ENCODE measurements at regions not wholly inside any gene's neighbourhood (a gene's known extent, or its start where the extent isn't known, plus 50 kb on each side); places are given as distances from the start of the nearest gene placed in this dataset.

GRCh38 chr3:18739099-18739433 is 313.9 kb upstream of the SATB1 start:
- Histone ChIP-seq H2AFZ (ENCODE audit: low read depth, low read length) (no peak overlapping the region), H3K4me1 (ENCODE audit: insufficient read depth, low read length) (peaks cover 32% of the 10 kb centered on the region), H3K36me3 (ENCODE audit: insufficient read depth, low read length) (no peaks in the 10 kb centered on the region), H4K20me1 (ENCODE audit: insufficient read depth, low read length) (no peaks in the 10 kb centered on the region), H3K79me2 (ENCODE audit: insufficient read depth, low read length) (no peaks in the 10 kb centered on the region), H3K27me3 (ENCODE audit: insufficient read depth, low read length, poor library complexity) (no peaks in the 10 kb centered on the region), H3K4me2 (ENCODE audit: insufficient read depth, low read length) (no peak overlapping the region), H3K27ac (ENCODE audit: low read length) (no peak overlapping the region), H3K4me3 (ENCODE audit: low read depth in 1 of 2, low read length in 2 of 2) (no peak overlapping the region), H3K9me3 (ENCODE audit: insufficient read depth, low read length, severe bottlenecking) (no peaks in the 10 kb centered on the region), H3K9ac (ENCODE audit: low read depth, low read length) (no peak overlapping the region)
- TF ChIP-seq EZH2 (IDR thresholded peaks at IDR 0.05; ENCODE audit: borderline replicate concordance, low read depth, low read length, severe bottlenecking), result no peak
- TF ChIP-seq CTCF (IDR thresholded peaks at IDR 0.05; ENCODE audit: borderline replicate concordance, extremely low read depth, low read length, poor library complexity, severe bottlenecking), result no peak
- DNase-seq (no peak), ATAC-seq (ENCODE audit: insufficient read depth, low read depth) (no peak)

GRCh38 chr3:18738393-18739098 is 313.4 kb upstream of the SATB1 start:
- TF ChIP-seq CTCF (IDR thresholded peaks at IDR 0.05; ENCODE audit: borderline replicate concordance, extremely low read depth, low read length, poor library complexity, severe bottlenecking), result no peak
- TF ChIP-seq EZH2 (IDR thresholded peaks at IDR 0.05; ENCODE audit: borderline replicate concordance, low read depth, low read length, severe bottlenecking), result no peak
- H3K4me1 ChIP-seq (ENCODE audit: insufficient read depth, low read length), result peaks cover 32% of the 10 kb centered on the region
- H3K36me3 ChIP-seq (ENCODE audit: insufficient read depth, low read length), result no peaks in the 10 kb centered on the region
- no peaks in the 10 kb centered on the region for H3K27me3 ChIP-seq (ENCODE audit: insufficient read depth, low read length, poor library complexity)
- no peak overlapping the region for H3K27ac ChIP-seq (ENCODE audit: low read length)
- no peaks in the 10 kb centered on the region for H3K9me3 ChIP-seq (ENCODE audit: insufficient read depth, low read length, severe bottlenecking)
- ATAC-seq (ENCODE audit: insufficient read depth, low read depth) (no peak), DNase-seq (no peak)
- no peak overlapping the region for H3K4me3 ChIP-seq (ENCODE audit: low read depth in 1 of 2, low read length in 2 of 2)
- no peak overlapping the region for H2AFZ ChIP-seq (ENCODE audit: low read depth, low read length)
- no peak overlapping the region for H3K9ac ChIP-seq (ENCODE audit: low read depth, low read length)
- H3K79me2 ChIP-seq (ENCODE audit: insufficient read depth, low read length), result no peaks in the 10 kb centered on the region
- no peaks in the 10 kb centered on the region for H4K20me1 ChIP-seq (ENCODE audit: insufficient read depth, low read length)
- no peak overlapping the region for H3K4me2 ChIP-seq (ENCODE audit: insufficient read depth, low read length)

GRCh38 chr3:18735005-18735404 is 309.9 kb upstream of the SATB1 start:
- Histone ChIP-seq H3K9me3 (ENCODE audit: insufficient read depth, low read length, severe bottlenecking) (no peaks in the 10 kb centered on the region), H2AFZ (ENCODE audit: low read depth, low read length) (no peak overlapping the region), H3K27me3 (ENCODE audit: insufficient read depth, low read length, poor library complexity) (no peaks in the 10 kb centered on the region), H3K4me3 (ENCODE audit: low read depth in 1 of 2, low read length in 2 of 2) (no peak overlapping the region), H3K27ac (ENCODE audit: low read length) (no peak overlapping the region), H3K4me1 (ENCODE audit: insufficient read depth, low read length) (peaks cover 4% of the 10 kb centered on the region), H4K20me1 (ENCODE audit: insufficient read depth, low read length) (no peaks in the 10 kb centered on the region), H3K4me2 (ENCODE audit: insufficient read depth, low read length) (no peak overlapping the region), H3K36me3 (ENCODE audit: insufficient read depth, low read length) (no peaks in the 10 kb centered on the region), H3K9ac (ENCODE audit: low read depth, low read length) (no peak overlapping the region), H3K79me2 (ENCODE audit: insufficient read depth, low read length) (no peaks in the 10 kb centered on the region)
- ATAC-seq (ENCODE audit: insufficient read depth, low read depth) (no peak), DNase-seq (no peak)
- TF ChIP-seq EZH2 (IDR thresholded peaks at IDR 0.05; ENCODE audit: borderline replicate concordance, low read depth, low read length, severe bottlenecking), result no peak
- TF ChIP-seq CTCF (IDR thresholded peaks at IDR 0.05; ENCODE audit: borderline replicate concordance, extremely low read depth, low read length, poor library complexity, severe bottlenecking), result no peak

All from DND-41 (cell line).